NCI-H1048 (cell line): ENCODE measurements at regions not wholly inside any gene's neighbourhood (a gene's known extent, or its start where the extent isn't known, plus 50 kb on each side); places are given as distances from the start of the nearest gene placed in this dataset.
"Not testable (repeated sequence)": the region's sequence is repeated elsewhere in the genome, so short reads cannot be mapped to it uniquely, and the experiment has no call there.

Experiments used
- DNase-seq: peaks from one replicate; lab custom pipeline; 2025; lab: John Stamatoyannopoulos, UW

- peak; percentile 65 for DNase-seq
These were observed 148.5 kb downstream of the TENT5C start for GRCh38 chr1:117754061-117754969.

GRCh38 chr1:117757668-117758067, 151.8 kb downstream of the TENT5C start:
- no peak for DNase-seq

DNA sequence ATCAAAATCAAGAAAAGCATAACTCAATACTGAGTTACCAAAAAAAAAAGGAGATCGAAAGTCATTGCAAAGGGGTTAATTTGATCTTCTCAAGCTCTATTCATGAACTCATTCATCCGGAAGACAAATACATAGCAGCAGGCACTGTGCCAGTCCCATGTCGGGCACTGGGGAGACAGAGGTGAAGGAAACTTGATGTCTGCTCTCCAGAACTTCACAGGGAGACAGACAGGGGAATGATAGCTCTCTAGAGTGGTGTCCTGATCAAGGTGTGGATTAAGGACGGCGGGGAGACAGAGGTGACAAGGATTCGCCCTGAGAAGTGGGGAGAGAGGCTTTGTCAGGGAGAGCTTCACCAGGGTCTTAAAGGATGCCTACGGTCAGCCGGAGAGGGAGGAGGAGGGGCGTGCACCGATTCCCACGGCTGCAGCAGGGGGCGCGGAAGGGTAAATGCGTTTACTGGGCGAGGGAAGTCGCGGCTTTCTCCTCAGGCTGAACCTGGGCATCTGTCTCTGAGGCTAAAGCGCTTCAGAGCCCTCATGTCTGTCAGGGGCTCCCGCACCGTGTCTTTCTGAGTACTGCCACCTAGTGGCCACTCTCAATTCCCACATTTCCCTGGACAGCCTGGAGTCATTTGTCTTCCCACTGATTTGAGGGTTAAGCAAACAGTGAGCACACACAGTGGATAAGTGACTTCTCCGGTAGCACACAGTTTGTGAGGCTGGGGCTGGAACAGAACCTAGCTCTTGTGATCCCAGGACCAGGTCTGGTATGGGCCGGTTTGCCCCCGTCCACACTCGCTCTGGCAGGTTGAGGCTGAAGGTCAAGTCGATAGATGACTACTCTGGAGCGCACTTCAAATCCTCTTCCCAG, 152.8 kb downstream of the TENT5C start:
- DNase-seq, result peak; percentile 57

DNA sequence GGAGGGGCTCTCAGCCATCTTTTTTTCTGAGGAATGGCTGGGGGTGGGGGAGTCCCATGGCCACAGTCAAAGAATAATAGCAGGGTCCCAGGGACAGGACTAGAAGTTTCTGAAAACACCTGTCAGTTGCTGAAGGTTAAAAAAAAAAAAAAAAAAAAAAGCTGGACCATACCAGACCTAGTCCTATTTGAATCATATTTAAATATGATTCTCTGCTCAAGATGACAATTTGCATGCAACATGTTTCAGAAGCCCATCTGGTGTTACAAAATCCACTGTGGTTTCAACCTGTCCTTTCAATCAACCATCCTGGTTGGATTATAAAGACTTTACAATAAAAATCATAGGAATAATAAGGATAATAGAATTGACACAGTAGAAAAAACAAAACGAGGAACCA, 153.7 kb downstream of the TENT5C start:
- DNase-seq, result peak; percentile 3

- no peak for DNase-seq
These were observed 154.2 kb downstream of the TENT5C start for GRCh38 chr1:117760069-117760468.

DNA sequence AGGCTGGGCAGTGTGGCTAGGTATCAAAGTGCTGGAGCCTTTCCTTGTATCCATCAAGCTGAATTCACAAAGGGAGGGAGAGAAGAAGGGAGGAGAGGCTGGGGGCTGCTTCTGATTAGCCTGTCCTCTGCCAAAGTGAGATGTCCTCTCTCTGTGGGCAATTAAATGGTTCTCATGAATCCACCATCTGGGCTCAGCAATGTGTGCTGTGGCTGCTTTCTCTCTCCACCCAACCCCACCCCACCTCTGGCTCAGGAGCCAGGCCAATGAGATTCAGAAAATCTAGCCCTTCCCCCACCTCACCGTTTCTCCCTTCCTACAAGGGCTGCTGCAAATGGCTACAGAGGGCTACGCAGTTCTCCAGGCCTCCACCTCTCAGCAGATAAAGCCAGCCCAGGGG, 154.6 kb downstream of the TENT5C start:
- DNase-seq, result no peak

DNA sequence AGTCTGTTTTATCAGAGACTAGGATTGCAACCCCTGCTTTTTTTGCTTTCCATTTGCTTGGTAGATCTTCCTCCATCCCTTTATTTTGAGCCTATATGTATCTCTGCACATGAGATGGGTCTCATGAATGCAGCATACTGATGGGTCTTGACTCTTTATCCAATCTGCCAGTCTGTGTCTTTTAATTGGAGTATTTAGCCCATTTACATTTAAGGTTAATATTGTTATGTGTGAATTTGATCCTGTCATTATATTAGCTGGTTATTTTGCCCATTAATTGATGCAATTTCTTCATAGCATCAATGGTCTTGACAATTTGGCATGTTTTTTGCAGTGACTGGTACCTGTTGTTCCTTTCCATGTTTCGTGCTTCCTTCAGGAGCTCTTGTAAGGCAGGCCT, 161.7 kb downstream of the GDAP2 start:
- DNase-seq, result not testable (repeated sequence)

DNA sequence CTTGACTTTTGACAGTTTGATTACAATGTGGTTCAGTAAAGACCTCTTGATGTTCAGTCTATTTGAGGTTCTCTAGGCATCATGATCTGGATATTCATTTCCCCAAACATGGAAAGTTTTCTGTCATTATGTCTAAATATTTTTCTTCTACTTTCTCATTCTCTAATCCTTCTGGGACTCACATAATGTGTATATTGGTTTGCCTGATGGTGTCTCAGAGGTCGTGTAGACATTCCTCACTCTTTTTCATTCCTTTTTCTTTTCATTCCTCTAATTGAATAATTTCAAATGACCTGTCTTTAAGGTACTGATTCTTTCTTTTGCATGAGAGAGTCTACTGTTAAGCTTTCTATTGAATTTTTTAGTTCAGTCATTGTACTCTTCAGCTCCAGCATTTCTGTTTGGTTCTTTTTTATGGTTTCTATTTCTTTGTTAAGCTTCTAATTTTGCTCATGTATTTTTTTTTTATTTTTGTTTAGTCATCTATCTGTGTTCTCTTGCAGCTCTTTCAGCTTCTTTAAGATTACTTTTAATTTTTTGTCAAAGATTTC, 158.4 kb downstream of the GDAP2 start:
- no peak for DNase-seq

GRCh38 chr1:117779364-117779763, 150.1 kb downstream of the GDAP2 start:
- no peak for DNase-seq

- no peak for DNase-seq
These were observed 148.5 kb downstream of the GDAP2 start for GRCh38 chr1:117780687-117781475.

DNA sequence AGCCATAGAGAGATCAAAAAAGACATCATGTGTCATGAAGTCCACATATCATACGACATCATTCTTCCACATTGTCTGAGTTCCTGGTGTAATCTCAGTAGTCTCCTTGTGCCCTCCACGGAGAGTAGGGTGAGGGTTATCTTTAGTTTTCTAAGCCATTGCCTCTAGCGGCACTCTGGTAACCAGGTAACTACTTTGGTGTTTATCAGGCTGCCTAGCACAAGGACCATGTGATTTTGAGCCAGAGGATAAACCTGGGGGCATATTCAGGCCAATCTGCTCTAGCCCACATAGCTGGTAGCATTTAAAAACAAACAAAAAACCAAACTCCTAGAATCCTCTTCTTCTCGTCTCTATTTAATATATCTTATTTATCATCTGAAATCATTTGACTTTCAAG, 147.4 kb downstream of the GDAP2 start:
- DNase-seq, result no peak

DNA sequence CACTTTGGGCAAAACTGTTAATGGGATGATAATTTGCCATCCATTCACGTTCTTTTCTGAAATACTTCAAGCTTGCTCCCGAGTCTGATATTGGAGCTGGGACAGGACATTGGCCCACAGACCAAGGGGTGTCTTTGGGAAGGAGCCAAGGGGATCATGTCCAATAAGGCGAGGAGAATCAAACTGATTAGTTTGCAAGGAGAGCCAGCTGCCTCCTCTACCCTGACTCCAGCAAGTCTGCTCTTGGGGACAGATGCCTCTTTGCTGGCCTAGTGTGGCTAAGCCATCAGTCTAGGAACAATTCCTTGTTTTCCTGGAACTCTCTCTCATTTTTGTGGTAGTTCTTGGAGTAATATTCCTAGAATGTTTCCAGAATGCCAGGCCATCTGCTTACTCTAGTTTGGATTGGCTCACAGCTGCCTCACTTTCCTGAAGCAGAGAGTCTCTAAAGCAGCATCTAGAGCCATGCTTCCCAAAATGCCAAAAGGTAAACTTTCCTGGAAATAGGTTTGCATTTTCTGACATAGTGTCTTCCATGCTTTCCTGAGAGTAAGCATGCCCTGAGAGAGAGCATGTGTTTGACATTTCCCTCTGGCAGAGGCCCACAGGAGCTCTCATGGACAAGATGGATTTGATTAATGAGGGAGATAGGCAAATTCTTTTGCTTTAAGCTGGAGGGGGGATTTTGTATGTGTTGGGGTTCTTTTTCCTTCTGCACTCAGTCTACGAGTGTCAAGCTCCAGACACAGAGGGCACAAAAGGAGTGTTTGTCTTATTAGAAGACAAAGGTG, 145.6 kb downstream of the GDAP2 start:
- DNase-seq, result no peak

GRCh38 chr1:117788014-117788413, 141.4 kb downstream of the GDAP2 start:
- DNase-seq, result no peak

DNA sequence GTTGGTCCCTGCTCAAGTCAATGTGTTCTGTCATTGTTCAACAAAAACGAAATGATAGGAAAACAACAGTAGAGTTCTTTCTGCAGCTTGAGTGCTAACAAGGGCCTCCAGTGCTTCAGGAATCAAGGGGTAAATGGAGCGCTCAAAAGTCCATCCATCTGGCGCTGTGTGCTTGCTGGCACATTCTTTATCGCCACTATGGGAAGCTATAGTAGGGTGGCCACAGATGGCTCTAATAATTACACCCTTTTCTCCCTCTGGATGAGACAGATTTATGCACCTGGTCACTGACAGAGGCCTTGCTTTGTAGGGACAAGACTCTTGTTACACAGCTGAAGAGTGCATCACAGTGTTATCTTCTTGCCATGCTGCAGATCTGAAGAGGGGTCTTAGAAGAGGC, 136.0 kb downstream of the GDAP2 start:
- DNase-seq, result no peak

DNA sequence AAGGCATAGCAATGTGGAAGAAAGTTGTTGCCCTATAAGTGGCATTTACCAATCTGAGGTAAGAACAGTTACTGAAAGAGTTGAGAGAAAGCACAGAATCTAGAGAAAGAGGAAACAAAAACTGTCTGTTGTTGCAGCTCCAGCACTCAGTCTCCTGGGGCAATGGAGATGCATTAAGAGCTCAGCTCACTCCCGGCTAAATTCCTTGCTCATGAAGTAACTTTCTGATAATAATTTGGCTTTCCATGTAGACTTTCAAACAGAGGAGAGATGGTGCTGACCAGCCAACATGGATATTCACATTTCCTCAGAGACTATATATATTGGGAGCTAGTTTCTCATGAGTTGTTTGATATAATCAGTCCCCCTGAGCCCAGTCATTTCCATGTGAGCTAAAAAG, 135.3 kb downstream of the GDAP2 start:
- DNase-seq, result no peak

DNA sequence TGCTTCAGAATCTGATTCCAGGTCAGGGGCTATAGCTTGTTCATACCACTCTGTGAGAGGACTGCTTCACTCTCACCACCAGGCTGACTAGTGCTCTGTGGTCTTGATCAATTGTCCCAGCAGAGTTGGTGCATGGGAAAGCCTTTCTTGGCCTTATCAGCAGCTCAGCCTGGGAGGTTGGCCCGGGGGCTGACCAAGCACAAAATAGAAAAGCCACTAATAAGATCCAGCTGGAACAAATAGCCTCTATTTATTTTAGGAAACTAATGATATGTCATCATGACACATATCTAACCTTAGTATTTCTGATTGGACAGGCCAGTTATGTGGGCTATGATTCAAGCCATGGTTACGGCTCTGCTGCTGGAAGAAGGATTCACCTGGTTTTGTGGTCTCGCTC, 134.2 kb downstream of the GDAP2 start:
- DNase-seq, result no peak

GRCh38 chr1:117795792-117796191, 133.6 kb downstream of the GDAP2 start:
- DNase-seq, result no peak

- DNase-seq, result no peak
These were observed 133.2 kb downstream of the GDAP2 start for GRCh38 chr1:117796226-117796625.

DNA sequence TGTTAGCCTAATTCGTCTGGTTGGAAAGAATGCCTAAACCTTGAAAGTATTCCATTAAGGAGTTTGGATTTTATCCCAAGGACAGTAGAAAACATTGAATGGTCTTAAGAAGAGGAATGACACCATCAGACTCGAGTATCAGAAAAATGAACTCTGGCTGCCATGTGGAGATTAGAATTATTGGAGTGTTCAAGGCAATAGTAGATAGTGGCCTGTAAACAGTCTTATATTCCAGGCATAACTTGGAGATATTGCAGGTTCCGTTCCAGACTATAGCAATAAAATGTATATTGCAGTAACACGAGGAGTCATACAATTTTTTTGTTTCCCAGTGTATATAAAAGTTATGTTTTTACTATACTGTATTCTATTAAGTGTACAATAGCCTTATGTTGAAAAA, 130.9 kb downstream of the GDAP2 start:
- no peak for DNase-seq

GRCh38 chr1:117802531-117803257, 126.7 kb downstream of the GDAP2 start:
- DNase-seq, result no peak
